G401.6 (cell line): ENCODE measurements at regions not wholly inside any gene's neighbourhood (a gene's known extent, or its start where the extent isn't known, plus 50 kb on each side); places are given as distances from the start of the nearest gene placed in this dataset.

ENCODE experiments used
- FAIRE-seq: peaks from 2 replicates; lab custom pipeline; 2012; peaks lifted over from hg19 to GRCh38; lab: Jason Lieb, UNC

DNA sequence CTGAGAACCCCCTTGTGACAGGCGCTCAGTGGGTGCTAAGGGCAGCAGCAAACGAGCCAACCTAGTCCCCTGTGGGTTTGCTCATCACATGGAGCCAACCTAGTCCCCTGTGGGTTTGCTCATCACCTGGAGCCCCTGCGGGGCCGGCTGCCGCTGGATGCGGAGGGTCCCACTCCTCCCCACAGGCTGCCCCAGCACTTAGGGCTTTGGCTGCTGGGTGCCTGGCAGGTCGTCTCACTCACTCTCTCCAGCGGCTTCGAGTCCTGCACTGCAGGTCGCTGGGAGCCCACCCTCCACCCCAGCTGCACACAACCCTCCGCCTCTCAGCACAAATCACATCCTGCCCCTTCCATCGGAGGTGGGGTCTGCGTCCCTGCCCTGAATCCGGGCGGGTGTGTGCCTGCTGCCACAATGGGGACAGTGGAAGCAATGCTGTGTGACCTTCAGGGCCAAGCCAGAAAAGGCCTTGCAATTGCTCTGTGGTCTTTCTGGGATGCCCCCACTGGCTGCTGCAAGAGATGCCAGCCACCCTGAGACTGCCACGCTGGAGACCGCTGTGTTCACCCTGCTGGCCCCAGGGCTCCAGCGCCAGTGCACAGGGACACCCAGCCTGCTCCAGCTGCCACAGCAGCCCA, 248.1 kb upstream of the SALL3 start:
- FAIRE-seq, result no peak

DNA sequence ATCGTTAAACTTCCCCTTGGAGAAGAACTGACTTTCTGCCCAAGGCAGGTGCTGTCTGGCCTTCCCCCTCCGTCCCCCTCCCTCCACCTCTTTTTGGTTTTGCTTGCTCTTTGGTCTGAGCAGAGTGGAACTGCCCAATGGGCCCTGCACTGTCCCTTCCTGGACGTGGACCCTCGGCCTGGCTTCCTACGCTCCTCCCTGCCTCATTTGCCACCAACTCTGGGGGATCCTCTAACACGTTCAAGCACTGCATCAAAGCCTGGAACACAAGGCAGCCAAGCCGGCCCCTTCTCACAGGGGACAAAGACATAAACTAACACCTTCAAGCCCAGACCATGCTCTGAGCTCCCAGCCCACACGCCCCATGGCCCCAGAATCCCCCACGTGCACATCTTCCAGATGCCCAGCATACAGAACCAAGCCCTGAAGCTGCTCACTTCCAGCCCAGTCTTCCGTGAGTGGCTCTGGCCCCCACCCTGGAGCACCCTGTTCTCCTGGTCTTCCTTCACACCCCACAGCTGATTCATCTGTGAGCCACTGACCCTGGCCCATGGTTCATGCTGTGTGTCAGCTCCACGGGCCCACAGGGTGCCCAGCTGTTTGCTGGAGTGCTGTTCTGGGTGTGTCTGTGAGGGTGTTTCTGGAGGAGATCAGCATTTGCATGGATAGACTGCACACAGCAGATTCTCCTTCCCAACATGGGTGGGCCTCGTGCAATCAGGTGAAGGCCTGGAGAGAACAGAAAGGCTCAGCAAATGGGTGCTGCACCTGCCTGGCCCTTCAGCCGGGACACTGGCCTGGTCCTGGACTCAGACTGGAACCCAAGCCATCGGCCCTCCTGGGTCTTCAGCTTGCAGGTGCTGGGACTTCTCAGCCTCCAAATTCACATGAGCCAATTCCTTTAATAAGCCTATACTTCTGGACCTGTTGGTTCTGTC, 247.1 kb upstream of the SALL3 start:
- FAIRE-seq, result no peak

- no peak for FAIRE-seq
Observed at GRCh38 chr18:78733762-78734613, 245.6 kb upstream of the SALL3 start.

DNA sequence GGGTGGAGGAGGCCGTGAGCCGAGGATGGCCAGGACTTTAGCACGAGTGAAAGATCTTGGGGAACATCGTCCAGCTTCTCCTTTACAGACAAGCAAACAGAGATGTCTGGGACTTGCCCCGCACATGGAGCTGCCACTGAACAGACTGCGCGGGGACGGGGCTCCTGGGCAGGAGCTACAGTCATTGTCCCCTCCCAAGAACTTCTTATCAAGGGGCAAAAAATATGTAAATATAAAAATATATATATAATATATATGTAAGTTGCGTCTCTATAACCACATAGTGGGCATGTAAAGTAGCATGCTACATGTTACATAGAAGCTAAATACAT, 245.0 kb upstream of the SALL3 start:
- no peak for FAIRE-seq

DNA sequence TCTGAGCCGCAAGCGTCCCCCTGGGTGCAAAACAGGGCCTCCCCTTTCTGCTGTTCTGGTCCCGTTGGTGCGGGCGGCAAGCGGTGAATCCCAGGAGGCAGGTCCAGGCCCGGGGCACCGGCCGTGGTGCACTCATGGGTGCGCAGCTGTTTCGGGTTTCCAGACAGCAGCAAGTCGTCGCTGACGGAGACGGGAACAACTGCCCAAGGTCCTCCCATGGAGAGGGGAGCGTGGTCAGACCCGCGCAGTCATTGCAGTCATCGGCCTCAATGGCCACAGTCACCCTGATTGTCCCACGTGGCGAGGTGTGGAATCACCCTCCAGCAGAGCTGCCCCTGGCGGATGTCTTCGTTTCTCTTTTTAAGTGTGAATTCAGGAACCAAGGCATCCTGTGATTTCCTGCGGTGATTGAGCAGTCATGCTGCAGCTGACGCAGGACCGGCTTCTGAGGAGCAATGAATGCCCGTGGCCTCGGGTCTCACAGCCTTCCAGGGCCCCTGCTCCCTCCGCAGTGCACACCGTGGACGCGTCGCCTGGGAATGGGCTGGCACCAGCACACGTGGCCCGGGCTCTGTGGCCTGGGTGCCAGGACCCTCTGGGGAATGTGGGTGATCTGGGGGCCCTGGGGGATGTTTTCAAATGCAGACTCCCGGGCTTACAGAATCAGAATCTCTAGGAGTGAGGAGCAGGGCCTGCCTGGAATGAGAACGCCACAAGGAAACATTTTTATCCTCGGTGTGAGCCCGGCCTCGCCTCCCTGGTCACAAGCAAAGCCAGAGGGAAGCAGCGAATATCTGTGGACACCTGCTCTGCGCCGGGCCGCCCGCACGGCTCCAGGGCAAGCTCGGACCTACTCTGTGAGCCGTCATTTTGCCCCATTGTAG, 244.2 kb upstream of the SALL3 start:
- FAIRE-seq, result no peak

GRCh38 chr18:78736015-78736690, 243.5 kb upstream of the SALL3 start:
- no peak for FAIRE-seq

GRCh38 chr18:78737006-78737915, 242.4 kb upstream of the SALL3 start:
- no peak for FAIRE-seq

- no peak for FAIRE-seq
Observed at GRCh38 chr18:78738076-78738690, 241.4 kb upstream of the SALL3 start.

DNA sequence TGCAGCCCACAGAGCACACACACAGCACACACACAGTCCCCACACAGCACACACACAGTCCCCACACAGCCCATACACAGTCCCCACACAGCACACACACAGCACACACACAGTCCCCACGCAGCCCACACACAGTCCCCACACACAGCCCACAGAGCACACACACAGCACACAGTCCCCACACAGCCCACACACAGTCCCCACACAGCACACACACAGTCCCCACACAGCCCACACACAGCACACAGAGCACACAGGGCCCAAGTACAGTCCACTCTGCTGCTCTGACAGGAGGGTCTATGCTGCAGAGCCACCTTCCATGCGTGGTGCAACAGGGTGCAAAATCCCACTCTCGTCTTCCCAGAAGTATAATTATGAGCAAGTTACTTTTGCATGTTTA, 240.5 kb upstream of the SALL3 start:
- no peak for FAIRE-seq

DNA sequence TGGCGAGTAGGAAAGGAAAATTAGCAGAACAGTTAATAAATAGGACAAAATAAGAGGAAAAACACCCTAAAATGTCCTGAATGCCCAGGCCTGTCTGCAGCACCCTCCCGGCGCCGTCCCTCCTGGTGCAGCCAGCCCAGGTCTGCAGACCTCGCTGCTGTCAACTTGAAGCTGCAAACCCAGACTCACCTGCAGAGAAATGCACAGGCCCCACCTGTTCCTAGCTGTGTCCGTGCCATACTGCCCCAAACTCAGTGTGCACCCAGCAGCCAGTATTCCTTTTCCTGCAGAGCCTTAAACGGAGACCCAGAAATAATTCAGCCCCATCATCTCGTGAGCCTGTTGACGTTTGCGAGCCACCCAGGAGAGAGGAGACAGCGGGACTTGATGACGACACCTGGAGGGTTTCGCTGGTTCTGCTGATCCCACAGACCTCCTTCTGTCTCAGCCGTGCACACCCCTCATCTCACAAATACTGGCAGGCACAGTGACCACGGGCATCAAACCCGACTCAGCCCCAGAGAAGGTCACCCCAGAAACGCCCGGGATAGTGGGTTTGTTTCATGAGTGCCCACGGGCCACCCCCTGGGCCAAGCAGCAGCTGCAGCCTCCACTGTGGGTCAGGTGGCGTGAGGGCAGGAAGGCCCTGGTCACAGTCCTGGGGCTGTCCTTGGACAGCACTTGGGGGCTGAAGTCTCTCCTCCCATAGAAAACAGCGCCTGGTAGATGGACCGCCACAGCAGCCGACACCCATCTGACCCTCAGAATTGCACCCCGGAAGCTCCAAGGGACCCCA, 239.5 kb upstream of the SALL3 start:
- no peak for FAIRE-seq

DNA sequence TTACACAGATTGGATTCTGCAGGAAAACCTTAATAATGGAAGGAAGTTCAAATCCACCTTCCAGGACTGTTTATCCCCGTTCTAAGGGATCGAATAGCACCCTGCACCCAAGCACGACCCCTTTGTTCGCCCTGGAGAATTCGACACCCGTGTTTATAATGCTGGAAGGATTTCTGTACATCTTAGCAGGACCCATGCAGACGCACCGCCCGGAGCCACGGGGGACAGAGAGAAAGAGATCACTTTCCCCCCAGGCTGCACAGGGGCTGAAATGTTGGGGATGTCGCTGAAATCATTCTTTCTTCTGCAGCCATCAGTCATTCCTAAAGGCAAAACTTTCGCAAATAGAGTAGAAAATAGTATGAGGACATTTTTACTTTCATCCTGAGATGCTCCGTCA, 238.7 kb upstream of the SALL3 start:
- FAIRE-seq, result no peak

DNA sequence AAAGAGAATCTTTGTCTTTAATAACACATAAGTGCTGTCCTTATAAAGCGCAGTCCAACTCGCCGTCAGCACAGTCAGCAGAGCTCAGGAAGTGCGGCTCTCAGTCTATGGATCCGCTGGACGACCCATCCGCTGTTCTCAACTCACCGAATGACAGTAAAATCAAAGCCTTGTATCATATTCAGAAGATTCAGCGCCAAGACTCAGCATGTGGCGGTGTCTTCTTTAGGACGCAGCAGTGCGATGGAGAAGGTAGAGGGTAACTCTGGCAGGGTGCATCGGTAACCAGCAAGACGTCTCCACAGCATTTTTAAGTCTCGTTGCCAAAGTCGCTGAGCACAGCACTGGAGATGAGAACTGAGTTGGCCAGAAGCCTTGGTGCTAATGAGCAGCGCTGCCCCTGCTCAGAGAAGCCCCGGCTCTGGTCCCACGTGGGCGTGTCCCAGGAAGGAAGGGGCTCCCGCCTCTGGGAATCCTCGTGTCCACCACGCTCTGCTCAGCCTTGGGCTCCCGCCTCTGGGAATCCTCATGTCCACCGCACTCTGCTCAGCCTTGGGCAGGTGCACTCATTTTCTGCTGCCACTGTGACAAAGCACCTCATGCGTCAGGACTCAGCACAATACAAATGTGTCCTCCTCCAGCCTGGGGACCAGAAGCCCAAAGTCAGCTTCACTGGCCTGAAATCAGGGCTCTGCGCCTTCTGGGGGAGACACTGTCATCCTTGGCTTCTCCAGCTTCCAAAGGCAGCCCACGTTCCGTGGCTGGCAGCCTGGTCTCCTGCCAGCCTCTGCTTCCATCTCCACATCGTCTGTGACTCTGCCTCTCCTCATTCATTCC, 238.0 kb upstream of the SALL3 start:
- FAIRE-seq, result no peak

DNA sequence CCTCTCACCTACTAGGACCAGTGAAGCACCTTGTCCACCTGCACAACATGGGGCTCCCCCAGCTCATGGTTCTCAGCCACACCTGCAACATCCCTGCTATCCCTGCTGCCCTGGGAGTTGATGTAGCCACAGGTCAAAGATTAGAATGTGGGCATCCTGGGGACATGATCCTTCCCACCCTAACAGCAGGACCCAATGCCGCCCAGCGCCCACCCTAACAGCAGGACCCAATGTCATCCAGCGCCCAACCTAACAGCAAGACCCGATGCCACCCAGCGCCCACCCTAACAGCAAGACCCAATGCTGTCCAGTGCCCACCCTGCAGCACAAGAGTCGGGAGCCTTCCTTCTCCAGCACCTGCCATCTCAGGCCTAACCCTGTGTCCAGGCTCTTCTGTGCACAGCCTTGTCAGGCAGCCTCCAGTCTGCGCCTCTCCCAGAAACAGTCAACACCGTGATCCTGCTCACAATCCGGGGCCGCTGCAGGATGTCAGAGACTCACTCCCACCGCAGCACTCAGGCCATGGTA, 237.3 kb upstream of the SALL3 start:
- no peak for FAIRE-seq

GRCh38 chr18:78743078-78743477, 236.5 kb upstream of the SALL3 start:
- no peak for FAIRE-seq

GRCh38 chr18:78751664-78752063, 228.0 kb upstream of the SALL3 start:
- FAIRE-seq, result no peak

- FAIRE-seq, result no peak
Observed at GRCh38 chr18:78753240-78753639, 226.4 kb upstream of the SALL3 start.

DNA sequence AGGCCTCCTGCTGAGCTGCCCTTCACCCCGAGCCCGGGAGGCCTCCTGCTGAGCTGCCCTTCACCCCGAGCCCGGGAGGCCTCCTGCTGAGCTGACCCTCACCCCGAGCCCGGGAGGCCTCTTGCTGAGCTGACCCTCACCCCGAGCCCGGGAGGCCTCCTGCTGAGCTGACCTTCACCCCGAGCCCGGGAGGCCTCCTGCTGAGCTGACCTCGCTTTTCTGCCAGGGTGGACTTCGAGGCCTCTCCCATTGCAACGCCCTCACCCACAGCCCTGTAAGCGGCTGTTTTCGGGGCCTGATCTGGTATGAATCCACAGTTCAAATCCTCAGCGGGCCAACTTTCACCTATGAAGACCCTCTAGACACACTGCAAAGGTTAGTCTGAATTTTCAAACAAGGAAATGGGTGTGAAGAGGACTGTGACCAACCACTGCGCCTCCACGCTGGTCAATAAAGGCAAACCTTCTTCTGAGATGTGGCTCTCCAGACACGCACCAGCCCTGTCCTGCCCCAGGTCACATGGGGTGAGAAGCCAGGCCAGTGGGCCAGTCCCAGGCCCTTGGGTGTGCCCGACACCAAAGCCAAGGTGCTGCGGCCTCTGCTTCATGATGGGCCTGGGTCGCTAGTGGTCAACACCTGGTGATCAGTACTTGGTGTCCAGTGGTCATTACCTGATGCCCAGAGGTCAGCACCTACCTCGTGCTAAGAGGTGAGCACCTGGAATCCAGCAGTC, 225.1 kb upstream of the SALL3 start:
- FAIRE-seq, result no peak
